Retinal pigment epithelial cell (primary cell): ENCODE measurements at regions not wholly inside any gene's neighbourhood (a gene's known extent, or its start where the extent isn't known, plus 50 kb on each side); places are given as distances from the start of the nearest gene placed in this dataset.

Experiments
- DNase-seq: peaks from one replicate; pipeline ENCODE4 v3.0.0-alpha.2; 2010; ENCODE audit warnings: low read depth
- H3K4me3 ChIP-seq: 2 replicates; pipeline ENCODE4 v1.5.1; 2011; ENCODE audit warnings: mild to moderate bottlenecking, low read length, control low read depth, moderate library complexity
- TF ChIP-seq, protein P1 (sequence below): conservative IDR thresholded peaks from 2 replicates; pipeline ENCODE4 v1.5.1; 2011; ENCODE audit warnings: low read depth, low read length, control low read depth, inconsistent platforms

DNA sequence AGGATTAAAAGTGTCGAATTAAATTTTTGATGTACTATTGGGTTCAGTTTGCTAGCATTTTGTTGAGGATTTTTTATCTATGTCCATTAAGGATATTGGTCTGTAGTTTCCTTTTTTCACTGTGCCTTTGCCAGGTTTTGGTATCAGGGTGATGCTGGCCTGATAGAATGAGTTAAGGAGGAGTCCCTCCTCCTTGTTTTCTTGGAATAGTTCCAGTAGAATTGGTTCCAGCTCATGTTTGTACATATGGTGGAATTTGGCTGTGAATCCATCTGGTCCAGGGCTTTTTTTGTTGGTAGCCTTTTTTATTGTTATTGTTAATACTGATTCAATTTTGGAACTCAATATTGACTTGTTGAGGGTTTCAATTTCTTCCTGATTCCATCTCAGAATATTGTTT lies 141.8 kb downstream of the SIM1 start:
- no peak overlapping the region for H3K4me3 ChIP-seq
- TF ChIP-seq, protein P1, sequence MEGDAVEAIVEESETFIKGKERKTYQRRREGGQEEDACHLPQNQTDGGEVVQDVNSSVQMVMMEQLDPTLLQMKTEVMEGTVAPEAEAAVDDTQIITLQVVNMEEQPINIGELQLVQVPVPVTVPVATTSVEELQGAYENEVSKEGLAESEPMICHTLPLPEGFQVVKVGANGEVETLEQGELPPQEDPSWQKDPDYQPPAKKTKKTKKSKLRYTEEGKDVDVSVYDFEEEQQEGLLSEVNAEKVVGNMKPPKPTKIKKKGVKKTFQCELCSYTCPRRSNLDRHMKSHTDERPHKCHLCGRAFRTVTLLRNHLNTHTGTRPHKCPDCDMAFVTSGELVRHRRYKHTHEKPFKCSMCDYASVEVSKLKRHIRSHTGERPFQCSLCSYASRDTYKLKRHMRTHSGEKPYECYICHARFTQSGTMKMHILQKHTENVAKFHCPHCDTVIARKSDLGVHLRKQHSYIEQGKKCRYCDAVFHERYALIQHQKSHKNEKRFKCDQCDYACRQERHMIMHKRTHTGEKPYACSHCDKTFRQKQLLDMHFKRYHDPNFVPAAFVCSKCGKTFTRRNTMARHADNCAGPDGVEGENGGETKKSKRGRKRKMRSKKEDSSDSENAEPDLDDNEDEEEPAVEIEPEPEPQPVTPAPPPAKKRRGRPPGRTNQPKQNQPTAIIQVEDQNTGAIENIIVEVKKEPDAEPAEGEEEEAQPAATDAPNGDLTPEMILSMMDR, result no peak
- DNase-seq, result no peak

DNA sequence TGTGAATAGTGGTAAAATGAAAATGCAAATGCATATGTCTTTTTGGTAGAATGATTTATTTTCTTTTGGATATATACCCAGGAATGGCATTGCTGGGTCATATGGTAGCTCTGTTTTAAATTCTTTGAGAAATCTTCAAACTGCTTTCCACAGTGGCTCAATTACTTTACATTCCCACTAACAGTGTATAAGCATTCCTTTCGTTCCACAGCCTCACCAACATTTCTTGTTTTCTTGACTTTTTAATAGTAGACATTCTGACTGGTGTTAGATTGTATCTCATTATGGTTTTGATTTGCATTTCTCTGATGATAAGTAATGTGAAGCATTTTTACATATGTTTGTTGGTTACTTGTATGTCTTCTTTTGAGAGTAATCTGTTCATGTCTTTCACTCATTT lies 144.0 kb downstream of the SIM1 start:
- TF ChIP-seq, protein P1, result no peak
- no peak for DNase-seq

DNA sequence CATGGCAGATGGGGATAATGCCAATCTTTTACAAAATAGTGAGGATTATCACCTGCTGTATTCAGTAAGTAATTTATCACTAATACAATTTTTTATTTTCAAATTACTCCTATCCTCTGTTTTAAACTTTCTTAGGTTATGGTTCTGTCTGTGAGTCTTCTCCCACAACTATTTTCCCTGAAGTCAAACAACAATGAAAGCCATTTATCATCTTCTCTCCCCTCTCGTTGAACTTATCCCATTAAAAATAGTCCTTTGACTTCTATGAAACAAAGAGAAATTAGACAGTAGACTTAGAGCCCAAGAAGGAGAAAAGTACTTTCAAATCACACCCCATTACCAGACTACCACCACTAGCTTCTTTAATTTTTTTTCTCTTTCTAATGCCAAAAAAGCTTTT lies 147.7 kb downstream of the SIM1 start:
- DNase-seq, result no peak
- H3K4me3 ChIP-seq, result no peak overlapping the region
- TF ChIP-seq, protein P1, result no peak

More for the DNA sequence above, 144.0 kb downstream of the SIM1 start:
- no peak overlapping the region for H3K4me3 ChIP-seq

DNA sequence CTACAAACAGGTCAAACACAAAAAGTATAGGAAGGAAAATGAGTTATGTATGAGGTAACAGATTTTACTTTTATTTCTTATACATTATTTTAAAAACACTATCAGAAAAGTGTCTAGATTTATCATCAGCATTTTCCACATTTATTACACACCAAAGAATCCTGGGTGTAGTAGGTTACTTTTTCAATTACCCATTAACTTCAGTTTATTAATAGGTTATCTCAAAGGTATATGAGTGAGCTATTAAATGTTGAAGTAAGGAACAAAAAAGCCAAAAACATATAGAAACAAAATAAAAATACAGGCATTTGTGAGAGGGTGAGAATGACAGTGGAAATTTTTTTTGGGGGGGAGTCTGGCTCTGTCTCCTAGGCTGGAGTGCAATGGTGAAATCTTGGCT lies 150.5 kb downstream of the SIM1 start:
- DNase-seq, result no peak
- TF ChIP-seq, protein P1, result no peak
- H3K4me3 ChIP-seq, result no peak overlapping the region

DNA sequence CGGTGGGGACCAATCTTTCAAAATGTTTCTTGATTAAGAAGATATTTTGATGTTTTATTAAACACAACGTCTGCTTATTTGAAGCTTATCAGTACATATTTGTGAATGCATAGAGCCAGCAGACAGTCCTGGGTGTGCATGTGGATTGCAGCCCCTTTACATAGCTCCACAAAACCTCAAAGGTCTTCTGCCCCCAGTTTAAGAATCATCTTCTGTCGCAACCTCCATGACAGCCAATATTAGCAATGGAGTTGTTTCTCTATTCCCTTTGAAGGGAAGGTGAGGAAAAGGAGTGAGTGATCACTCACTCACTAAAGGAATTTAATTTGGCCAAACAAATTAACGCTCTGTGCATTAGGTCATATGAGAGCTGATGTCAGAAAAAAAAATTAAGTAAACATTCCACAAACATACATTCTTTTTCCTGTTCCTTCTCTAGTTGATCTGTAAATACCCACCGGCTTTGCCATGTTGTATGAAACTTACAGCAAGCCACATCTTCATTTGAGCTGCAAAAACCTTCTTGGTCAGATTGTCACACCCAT lies 152.9 kb downstream of the SIM1 start:
- TF ChIP-seq, protein P1, result no peak
- DNase-seq, result no peak
- H3K4me3 ChIP-seq, result no peak overlapping the region

DNA sequence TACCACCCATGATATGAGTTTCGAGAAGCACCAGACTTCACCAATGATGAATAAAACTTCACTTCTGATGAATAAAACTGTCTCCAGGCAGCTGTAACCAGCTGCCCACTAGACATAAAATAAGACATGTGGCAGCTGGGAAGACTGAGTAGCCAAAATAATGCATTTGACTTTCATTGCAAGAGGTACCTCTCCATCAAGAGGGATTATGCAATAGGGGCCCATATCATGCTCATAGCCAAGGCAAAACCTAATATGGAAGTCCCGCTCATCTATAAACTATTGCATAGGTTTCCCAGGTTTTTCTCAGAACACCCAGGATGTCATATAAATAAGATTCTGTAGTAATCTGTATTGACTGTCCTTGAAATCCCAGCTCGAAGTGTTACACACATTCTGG lies 155.5 kb downstream of the SIM1 start:
- no peak overlapping the region for H3K4me3 ChIP-seq
- no peak for DNase-seq
- TF ChIP-seq, protein P1, result no peak

DNA sequence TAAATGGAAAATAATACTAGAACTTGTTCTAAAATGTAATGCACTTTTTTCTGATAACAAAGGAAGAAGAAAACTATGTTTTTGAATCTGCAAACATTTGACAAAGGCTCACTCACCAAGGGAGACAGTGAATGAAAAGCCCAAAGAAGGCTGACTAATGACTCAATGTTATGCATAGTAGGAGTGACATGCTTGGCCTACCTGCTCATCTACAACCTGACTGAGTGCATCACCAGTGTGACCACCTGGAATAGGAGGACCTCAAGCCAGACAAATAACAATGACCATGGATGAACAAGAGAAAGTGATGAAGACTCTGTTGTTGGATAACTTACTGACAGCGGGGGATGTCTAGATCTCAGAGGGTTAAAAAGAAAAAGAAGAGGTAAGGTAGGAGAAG lies 157.2 kb downstream of the SIM1 start:
- TF ChIP-seq, protein P1, result no peak
- H3K4me3 ChIP-seq, result no peak overlapping the region

More for the DNA sequence above, 157.2 kb downstream of the SIM1 start:
- DNase-seq, result no peak
